Fibroblast of skin of left quadriceps (primary cell): ENCODE measurements at regions not wholly inside any gene's neighbourhood (a gene's known extent, or its start where the extent isn't known, plus 50 kb on each side); places are given as distances from the start of the nearest gene placed in this dataset.
"Not testable (repeated sequence)": the region's sequence is repeated elsewhere in the genome, so short reads cannot be mapped to it uniquely, and the experiment has no call there.

Experiments used
- DNase-seq, 2 experiments: peaks; one replicate each; pipeline ENCODE4 v3.0.0-alpha.2; 2013; ENCODE audit warnings: low read depth in 2 of 2

DNA sequence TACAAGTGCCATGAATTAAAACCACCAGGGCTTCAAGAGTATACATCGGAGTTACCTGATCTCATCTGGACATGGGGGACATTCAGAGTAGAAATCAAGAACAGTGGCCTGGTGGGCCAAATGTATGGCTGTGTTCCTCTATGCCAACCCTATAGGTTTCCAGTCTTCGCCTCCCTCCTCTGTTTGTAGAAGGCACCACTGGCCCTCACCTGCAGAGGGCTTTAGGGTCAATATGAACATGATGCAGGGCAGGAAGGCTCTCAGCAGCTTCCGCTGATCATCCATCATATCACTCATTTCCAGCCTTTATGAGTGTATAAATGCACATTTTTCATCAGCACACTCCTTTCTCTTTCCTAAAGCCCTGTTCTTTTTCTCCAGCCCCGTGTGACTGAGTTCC is 555.5 kb upstream of the BRINP1 start:
- DNase-seq: no peak

DNA sequence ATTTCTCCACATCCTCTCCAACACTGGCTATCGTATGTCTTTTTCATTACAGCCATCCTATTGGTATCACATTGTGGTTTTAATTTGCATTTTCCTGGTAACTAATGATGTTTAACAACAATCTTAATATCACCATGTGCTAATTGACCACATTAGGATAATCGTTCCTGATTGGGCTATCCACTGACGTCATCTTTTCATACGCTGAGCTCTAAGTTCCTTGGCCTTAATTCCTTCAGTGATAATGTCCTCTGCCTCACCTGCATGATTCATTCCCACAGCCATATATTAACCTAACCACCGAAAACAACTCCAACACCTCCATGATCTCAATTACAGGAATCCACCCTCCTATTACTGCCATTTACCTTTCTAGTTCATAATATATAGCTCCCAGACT is 547.9 kb upstream of the BRINP1 start:
- no peak for DNase-seq

DNA sequence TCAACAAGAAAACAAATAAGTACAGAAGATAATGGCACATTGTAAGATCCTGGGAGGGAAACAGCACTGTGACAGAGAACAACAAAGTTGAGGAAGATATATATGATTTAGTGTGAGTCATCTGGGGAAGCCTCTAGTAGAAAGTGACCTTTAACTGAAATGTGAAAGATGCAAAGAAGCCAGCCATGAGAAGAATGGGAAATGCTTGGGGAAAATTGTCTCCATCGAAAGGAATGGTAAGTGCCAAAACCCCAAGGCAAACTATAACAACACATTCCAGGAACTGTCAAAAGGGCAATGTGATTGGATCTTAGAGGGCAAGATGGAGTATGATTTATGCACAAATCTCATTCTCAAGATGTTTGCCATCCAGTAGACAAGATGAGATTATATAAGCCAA is 537.8 kb upstream of the BRINP1 start:
- no peak for DNase-seq

DNA sequence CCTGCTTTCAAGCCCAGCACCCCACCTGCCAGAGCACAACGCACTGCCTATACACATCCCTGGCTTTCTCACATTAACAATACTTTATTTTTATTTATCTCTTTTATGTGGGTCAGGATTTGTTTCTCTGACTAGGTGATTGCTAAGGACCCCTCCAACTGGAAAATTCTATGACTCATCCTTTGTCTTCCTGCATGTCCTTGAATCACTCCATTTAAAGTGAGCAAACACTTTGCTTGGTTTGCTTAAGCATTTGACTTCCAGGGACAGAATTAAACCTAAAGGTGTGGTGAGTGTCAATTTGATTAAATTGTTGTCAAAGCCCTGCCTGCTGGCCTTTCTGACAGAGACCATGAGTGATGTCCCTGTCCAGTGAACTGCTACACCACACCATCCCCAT is 536.5 kb upstream of the BRINP1 start:
- no peak for DNase-seq

DNA sequence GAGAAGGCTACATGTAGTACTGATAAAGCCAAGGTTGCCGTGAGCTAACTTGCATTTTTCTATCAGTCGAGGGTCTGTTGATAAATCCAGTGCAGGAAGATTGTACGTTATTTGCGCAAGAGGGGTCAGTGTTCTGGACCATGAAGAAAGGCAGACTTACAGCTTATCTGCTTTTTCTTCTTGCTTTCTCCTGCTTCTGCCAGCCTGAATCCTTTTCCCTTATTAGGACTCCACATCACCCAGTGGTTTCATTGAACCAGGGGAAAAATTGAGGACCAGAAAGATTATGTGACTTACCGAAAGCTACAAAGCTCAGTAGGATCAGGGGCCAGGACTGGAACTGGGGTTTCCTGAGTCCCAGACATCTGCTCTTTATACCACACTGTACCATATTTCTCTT is 534.6 kb upstream of the BRINP1 start:
- no peak for DNase-seq

DNA sequence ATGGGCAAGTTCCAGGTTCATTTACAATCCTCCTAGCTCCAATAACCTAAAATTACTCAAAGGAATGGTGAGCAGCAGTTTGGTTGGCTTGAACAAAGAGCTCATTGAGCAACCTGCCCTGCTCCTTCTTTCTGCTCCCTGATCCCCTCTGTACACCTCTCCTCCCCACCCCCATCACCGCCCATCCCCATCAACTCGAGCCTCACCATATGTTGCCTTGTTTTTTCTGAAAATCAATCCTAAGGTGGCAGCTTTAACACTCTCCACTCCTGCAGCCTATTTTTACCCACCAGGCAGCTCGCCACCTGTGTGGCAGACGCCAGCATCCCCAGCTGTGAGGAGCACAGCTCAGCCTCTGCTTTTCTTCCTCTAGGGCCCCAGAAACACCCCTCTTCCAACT is 533.4 kb upstream of the BRINP1 start:
- no peak for DNase-seq

DNA sequence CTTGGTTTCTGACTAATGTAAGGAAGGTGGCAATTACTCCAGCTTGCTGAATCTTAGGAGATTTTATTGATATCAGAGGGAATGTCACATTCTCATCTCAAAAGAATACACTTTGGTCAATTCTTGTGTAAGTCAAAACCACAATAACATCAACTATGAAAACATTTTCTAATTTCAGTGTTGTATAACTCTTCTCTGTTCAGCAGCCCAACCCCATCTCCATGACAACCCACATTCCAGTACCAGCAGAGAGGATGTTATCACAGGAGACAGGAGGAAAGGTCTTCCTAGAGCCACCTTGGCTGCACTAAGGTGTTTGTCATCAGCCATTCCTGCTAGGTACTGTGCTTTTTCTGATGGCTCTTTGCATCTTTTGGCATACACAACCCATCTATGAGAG is 529.1 kb upstream of the BRINP1 start:
- no peak for DNase-seq

DNA sequence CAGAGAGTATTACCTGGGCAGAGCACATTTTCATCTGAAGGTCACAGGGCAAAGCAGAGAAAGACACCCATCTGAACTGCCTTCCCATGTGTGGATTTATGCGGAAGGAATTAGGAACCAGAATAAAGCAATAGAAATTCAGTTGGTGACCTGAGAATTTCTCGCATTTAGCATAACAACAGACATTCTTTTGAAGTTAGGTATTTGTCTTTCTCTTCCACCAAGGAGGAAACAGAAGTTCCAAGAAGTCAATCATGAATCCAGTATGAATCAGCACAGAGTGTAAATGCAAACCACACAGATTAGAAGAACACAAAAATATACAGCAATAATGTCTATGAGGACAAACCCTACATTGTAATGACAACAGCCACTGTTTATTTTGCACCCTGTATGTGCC is 515.2 kb upstream of the BRINP1 start:
- no peak for DNase-seq

DNA sequence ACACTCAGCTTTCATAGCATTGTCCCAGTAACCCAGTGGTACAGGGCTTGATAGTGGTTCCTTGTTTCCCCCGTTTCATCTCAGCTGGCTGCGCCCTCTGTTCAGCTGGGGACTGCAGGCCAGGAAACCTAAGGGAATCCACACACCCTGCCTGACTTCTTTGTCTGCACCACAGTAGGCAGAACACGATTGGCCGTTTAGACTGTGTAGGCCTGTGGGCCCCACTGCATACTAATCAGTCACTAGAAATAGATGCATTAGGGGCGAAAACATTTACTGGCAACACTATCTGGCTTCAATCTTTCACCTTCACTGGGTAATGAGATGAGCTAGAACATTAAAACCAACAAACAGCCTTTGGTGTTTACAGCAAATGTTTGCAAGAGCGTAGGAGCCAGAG is 512.7 kb upstream of the BRINP1 start:
- no peak for DNase-seq

DNA sequence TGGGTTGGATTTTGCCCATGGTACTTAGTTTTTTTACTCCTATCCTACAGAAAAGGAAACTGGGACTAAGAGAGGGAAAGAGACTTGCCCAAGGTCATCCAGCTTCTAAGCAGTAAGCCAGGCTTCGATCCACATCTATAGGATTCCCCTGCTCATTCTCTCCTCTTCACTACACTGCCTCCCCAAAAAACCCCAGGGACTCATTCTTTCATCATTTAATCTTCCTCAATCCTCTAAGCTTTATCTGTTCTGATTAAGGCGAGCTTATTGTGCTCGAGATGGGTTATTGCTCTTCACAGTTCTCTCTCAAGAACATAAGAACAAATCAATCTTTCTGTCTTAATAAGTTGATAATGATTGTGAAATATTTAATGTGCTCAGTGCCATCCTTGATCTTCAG is 511.1 kb upstream of the BRINP1 start:
- DNase-seq: no peak

DNA sequence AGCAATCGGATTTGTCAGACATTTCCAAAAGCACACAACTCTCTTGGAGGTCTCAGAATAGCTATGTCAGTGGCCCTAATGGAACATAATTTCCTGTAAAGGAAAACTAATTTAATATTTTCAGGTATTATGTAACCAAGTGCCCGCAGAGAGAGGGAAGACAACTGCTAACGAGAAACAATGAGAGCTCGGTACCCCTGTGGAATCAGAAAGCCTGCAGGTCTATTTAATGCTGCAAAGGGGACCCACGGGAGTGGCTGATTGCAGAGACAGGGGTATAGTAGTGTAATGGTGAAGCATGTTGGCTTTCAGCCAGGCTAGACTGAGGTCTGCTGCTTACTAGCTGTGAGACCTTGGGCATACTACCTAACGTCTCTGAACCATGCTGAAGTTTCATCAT is 508.1 kb upstream of the BRINP1 start:
- no peak for DNase-seq

DNA sequence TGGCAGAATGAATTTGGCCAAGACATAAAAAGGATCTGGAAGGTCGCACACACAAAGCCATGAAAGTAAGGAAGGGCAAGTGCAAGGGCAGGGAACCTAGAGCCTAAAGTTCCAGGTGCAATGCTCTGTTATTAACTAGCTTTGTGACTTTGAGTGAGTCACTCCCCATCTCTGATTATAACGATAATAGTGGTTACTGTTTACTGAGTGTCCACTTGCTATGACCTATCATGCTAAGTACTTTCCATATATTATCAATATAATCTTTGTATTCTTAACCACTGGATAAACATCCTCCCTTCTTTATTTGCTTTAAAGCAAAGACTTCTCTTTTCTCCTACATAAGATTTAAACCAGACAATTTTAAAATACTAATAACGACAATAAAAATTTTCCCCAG is 504.6 kb upstream of the BRINP1 start:
- DNase-seq: no peak

DNA sequence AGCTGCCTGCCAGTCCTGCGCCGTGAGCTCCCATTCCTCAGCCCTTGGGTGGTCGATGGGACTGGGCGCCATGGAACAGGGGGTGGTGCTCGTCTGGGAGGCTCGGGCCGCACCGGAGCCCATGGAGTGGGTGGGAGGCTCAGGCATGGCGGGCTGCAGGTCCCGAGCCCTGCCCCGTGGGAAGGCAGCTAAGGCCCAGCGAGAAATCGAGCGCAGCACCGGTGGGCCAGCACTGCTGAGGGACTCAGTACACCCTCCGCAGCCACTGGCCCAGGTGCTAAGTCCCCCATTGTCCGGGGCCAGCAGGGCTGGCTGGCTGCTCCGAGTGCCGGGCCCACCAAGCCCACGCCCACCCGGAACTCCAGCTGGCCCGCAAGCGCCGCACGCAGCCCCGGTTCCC is 501.0 kb upstream of the BRINP1 start:
- not testable (repeated sequence) for DNase-seq

DNA sequence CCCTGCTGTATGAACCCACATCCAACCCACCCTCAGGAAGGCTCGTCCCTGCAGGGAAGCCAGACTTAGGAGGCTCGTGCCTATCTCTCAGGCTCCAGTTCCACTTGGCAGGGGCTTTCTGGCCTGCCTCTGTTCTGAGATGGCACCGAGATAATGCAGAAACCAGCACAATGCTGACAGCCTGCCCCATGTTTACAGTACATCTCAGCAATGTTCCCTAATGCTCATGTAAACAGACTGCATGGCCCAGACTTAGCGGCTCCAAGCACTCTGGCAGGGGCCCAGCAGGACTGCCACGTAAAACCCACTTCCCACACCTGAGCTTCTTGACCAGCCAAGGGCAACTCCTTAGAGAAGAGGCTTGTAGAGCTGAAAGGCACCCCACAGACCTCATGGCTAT is 499.5 kb upstream of the BRINP1 start:
- DNase-seq: no peak

DNA sequence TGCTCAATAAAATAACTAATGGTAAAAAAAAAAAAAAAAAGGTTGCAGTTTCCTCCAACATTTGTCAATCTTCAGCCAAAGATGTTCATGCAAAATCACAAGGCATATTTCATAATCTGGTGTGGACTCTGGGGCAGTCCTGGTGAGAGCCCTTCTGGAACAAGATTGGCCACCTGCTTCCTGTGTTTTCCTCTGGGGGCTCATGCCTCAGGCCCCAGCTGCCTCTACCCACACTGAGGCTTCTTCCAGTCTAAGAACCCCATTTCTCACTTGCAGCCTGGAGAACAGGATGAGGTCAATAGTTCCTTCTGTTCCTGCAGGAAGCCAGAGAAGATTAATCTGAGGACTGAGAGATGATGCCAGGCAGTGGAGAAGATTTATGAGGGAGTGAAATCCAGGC is 492.6 kb upstream of the BRINP1 start:
- no peak for DNase-seq

DNA sequence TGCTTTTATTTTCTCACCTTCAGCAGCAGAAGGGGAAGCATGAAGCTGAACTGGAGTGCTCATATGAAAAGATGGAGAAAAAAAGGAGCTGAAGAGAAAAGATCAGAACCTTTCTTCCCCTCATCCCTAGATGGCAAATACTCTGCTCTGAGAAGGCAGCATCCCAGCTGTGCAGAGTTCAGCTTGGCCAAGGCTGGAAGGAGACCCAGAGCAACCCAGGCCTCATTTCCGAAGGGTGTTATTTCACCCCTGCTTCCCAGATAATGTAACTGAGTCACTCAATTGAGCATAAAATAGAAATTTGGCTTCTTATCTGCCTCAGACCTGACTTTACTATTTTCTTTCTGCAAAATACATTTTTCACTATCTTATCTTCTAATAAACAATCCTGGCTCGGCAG is 489.9 kb upstream of the BRINP1 start:
- no peak for DNase-seq

DNA sequence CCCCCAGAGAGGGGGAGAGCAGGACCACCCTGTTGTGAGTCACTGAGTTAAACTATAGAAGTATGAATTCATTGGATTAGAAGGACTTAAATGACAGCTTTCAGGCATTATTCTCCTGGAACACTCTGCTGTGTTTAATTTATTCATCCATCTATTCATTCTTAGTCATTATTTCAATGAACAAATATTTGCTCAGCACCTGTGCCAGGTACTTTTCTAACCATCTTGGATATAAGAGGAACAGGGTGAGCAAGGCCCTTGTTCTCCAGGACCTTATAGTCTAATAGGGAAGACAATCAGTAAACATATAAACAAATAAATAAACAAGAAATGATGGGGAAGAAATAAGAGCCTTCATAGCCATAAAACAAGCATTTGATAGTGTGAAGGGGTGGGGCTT is 483.9 kb upstream of the BRINP1 start:
- no peak for DNase-seq

DNA sequence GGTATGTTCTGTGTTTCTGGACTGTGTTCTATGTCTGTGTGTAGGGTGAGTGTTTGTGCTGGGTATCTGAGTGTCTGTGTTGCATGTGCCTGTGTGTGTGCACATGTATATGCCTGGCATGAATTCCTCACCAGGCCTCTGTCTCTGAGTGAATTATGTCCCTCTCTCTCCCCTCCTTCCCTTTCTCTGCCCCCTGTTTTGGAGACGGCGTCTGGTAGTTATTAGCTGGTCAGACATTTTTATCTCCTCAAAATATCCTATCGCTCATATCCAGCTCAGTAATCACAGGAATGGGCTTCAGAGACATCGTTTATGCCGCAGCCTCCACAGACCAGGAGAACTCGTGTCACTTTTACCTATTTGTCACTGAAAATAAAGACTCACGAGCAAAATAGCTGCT is 483.2 kb upstream of the BRINP1 start:
- DNase-seq: no peak

DNA sequence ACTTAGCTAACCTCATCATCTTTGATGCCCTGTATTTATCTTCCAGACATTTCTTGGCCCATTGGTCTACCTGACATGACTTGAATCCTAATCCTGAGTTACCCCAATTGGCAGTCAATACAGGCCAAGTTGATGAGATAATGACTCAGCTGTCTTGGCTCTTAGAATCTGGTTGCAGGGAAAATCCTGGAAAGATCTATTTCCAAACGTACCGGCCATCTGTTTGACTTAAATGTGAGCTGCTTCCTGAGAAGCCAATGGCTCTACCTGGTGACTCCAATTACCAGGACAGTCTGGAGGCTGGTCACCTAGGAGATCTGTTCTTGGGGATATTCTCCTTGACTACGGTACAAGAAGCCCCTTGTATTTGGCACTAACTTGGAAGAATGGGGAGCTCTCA is 475.2 kb upstream of the BRINP1 start:
- DNase-seq: no peak

DNA sequence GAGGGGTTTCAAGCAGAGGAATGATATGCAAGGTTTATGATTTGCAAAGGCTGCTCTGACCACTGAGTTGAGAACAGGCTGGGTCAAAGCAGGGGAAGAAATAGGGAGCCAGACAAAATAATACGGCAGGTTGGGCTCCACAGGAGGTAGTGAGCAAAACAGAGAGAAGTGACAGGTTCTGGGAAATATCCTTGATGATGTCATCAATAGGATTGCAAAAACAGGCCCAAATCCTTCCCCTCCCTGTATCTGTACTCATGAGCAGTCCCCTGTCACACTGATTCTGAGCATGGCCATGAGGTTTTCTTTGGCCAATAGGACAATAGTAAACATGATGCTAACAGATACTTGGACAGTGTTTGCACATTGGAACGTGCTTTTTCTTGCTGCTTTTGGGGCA is 471.8 kb upstream of the BRINP1 start:
- no peak for DNase-seq

DNA sequence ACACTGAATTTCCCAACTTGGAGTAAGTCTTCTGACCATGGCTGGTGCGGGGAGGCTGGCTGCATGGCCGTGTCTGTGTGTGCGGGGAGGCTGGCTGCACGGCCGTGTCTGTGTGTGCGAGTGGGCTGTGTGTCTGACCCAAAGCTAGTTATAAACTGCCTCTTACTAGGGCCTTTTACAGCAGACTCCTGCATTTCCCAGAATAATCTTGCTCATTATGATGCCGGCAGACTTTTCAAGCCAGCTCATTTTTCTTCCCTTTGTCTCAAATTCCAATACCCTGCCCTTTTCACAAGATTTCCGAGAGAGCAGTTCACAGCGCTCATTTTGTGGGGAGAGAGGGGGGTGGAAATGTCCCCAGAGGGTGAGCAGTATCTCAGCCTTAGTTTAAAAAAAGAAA is 470.7 kb upstream of the BRINP1 start:
- DNase-seq: no peak

DNA sequence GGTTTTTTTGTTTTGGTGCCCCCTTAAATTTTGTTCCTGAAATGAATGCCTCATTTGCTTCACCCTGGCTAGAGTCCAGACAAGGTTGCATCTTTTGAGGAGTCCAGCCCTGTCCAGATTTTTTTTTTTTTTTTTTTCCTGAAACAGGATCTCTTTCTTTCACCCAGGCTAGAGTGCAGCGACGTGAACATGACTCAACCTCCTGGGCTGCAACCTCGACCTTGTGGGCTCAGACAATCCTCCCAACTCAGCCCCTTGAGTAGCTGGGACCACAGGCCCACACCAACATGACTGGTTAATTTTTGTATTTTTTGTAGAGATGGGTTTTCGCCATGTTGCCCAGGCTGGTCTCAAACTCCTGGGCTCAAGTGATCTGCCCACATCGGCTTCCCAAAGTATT is 469.0 kb upstream of the BRINP1 start:
- DNase-seq: no peak

DNA sequence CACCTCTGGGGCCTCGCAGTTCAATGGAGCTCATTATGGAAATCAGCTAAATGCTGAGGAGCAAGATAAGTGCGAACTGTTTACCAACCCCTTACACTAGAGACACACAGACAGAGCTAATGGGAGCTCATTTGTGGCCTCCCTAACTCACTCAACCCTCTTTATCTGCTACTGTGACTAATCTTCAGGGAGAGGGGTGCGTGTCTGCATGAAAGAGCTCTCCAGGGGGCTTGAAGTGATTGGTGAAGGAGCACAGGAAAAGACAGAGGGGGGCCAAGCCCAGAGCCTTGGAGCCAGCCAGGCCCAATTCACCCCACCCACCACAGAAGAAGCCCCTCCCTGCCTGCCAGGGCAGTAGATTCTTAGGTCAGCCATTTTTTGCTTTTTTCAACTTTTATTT is 466.8 kb upstream of the BRINP1 start:
- DNase-seq: no peak

DNA sequence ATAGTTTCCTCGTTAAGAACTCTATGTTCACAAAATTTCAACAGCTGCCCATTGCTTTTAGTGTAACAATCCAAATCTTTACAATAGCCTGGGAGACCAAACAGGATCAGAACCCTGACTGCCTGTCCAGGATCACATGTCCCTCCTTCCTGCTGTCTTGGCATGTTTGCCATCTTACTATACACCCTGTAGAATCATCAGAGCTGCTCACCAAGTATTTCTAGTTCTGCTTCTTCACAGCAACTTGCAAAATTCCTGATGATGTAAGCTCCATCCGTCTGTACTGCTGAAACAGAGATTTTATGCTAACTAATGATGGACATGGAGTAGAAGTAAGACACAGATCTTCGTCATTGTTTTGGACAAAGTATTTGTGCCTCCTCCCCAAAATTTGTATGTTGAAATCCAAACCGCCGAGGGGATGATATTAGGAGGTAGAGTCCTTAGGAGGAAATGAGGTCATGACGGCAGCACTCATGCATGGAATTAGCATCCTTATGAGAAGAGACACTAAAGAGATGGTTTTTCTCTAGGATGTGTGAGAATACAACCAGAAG is 464.9 kb upstream of the BRINP1 start:
- DNase-seq: no peak

DNA sequence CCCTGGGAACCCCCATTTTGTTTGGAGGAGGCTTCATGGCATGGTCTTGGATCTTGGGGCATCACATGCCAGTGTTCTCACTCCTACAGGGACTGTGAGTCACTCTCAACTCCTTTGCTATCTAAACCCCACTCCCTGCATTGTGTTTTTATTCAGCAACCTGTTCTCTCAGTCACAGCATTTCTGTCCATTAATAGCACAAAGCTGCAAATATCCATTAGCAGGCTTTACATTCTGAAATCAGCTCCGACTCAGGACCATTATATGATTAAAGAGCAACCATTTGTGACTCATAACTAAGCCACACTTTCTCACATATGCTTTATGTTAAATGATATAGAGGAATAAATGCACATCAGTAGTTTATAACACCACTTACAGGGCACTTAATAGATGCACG is 462.1 kb upstream of the BRINP1 start:
- no peak for DNase-seq
